Tibial nerve (tissue), 4 donors: ENCODE measurements at regions not wholly inside any gene's neighbourhood (a gene's known extent, or its start where the extent isn't known, plus 50 kb on each side); places are given as distances from the start of the nearest gene placed in this dataset.

Source experiments
- DNase-seq, 2 donors: peaks; one replicate each; pipeline ENCODE4 v3.0.0-alpha.2; 2019; ENCODE audit warnings: low spot score in 2 of 2
- H3K27ac ChIP-seq, 4 donors: fragments of 200-600 bp; sonication (generic) in 3 of 4; one replicate each; pipeline ENCODE4 v1.5.1; 2017 to 2019; ENCODE audit warnings: mild to moderate bottlenecking in 1 of 4
- H3K27me3 ChIP-seq, 2 donors: fragments of 200-600 bp; sonication (generic) in 1 of 2; one replicate each; pipeline versions ENCODE4 v1.5.1 to v1.6.0; 2017 to 2019
- H3K36me3 ChIP-seq, 3 donors: fragments of 200-600 bp; sonication (generic); one replicate each; pipeline ENCODE4 v1.5.1; 2018 to 2019
- H3K4me1 ChIP-seq, 4 donors: fragments of 200-600 bp; sonication (generic) in 3 of 4; one replicate each; pipeline ENCODE4 v1.5.1; 2017 to 2019
- H3K4me3 ChIP-seq, 4 donors: fragments of 200-600 bp; sonication (generic) in 3 of 4; one replicate each; pipeline ENCODE4 v1.5.1; 2017 to 2019; ENCODE audit warnings: mild to moderate bottlenecking in 1 of 4, moderate library complexity in 1 of 4
- H3K9me3 ChIP-seq, 4 donors: fragments of 200-600 bp; sonication (generic) in 3 of 4; one replicate each; pipeline ENCODE4 v1.5.1; 2017 to 2019
- CTCF ChIP-seq, 5 experiments: fragments of 200-600 bp in 3 of 5; fragments of 450-650 bp in 2 of 5; sonication (generic) in 3 of 5; IDR thresholded peaks; one replicate each; pipeline ENCODE4 v1.5.1; 2016 to 2019; ENCODE audit warnings: antibody characterized with exemption in 5 of 5, mild to moderate bottlenecking in 3 of 5, moderate library complexity in 2 of 5
- EP300 ChIP-seq, 2 donors: sonication (generic); formaldehyde crosslinking; IDR thresholded peaks; one replicate each; pipeline ENCODE4 v1.6.1; 2017; ENCODE audit warnings: antibody characterized with exemption in 2 of 2, mild to moderate bottlenecking in 1 of 2
- POLR2A ChIP-seq, 2 donors: fragments of 450-650 bp; IDR thresholded peaks; one replicate each; pipeline ENCODE4 v1.6.1; 2017; ENCODE audit warnings: antibody characterized with exemption in 2 of 2, mild to moderate bottlenecking in 2 of 2, moderate library complexity in 2 of 2
- WGBS, 2 donors: methylation state at CpG; one replicate each; pipeline ENCODE4 v1.1.5; 2018; 5-methylcytosine and 5-hydroxymethylcytosine counted together

GRCh38 chr17:22467720-22468119, 775.4 kb downstream of the KCNJ18 start:
- Histone ChIP-seq H3K27me3 (no peaks in the 10 kb centered on the region), H3K36me3 (no peaks in the 10 kb centered on the region), H3K27ac (no peak overlapping the region), H3K4me3 (no peak overlapping the region), H3K4me1 (no peaks in the 10 kb centered on the region), H3K9me3 (no peaks in the 10 kb centered on the region)
- no peak for DNase-seq
- TF ChIP-seq EP300 (IDR thresholded peaks at IDR 0.05) (no peak), POLR2A (IDR thresholded peaks at IDR 0.05) (no peak), CTCF (IDR thresholded peaks at IDR 0.05) (no peak)
- 63 to 79% methylated on average over 5 of the region's 5 CpGs for whole genome bisulfite sequencing, 2 donors

GRCh38 chr17:22469101-22469880, 777.0 kb downstream of the KCNJ18 start:
- no peaks in the 10 kb centered on the region for H3K9me3 ChIP-seq
- H3K27ac ChIP-seq, result no peak overlapping the region
- H3K4me3 ChIP-seq, result no peak overlapping the region
- TF ChIP-seq CTCF (IDR thresholded peaks at IDR 0.05) (no peak), POLR2A (IDR thresholded peaks at IDR 0.05) (no peak), EP300 (IDR thresholded peaks at IDR 0.05) (no peak)
- DNase-seq, result no peak
- H3K36me3 ChIP-seq, result no peaks in the 10 kb centered on the region
- no peaks in the 10 kb centered on the region for H3K4me1 ChIP-seq
- H3K27me3 ChIP-seq, result no peaks in the 10 kb centered on the region
- 81 to 89% methylated on average over 9 of the region's 9 CpGs for WGBS, 2 donors

GRCh38 chr17:22469941-22470340, 777.6 kb downstream of the KCNJ18 start:
- no peak for DNase-seq
- H3K27me3 ChIP-seq, result no peaks in the 10 kb centered on the region
- no peaks in the 10 kb centered on the region for H3K36me3 ChIP-seq
- WGBS, 2 donors, result 56 to 66% methylated on average over 4 of the region's 4 CpGs
- H3K4me1 ChIP-seq, result no peaks in the 10 kb centered on the region
- no peak overlapping the region for H3K4me3 ChIP-seq
- no peak overlapping the region for H3K27ac ChIP-seq
- no peak for TF ChIP-seq CTCF (IDR thresholded peaks at IDR 0.05)
- TF ChIP-seq POLR2A (IDR thresholded peaks at IDR 0.05), result no peak
- no peak for TF ChIP-seq EP300 (IDR thresholded peaks at IDR 0.05)
- H3K9me3 ChIP-seq, result no peaks in the 10 kb centered on the region

- Histone ChIP-seq H3K27me3 (no peaks in the 10 kb centered on the region), H3K4me3 (no peak overlapping the region), H3K9me3 (no peaks in the 10 kb centered on the region), H3K36me3 (no peaks in the 10 kb centered on the region), H3K4me1 (no peaks in the 10 kb centered on the region), H3K27ac (no peak overlapping the region)
- no peak for DNase-seq
- no peak for TF ChIP-seq CTCF (IDR thresholded peaks at IDR 0.05)
- TF ChIP-seq POLR2A (IDR thresholded peaks at IDR 0.05), result no peak
- TF ChIP-seq EP300 (IDR thresholded peaks at IDR 0.05), result no peak
- 63 to 65% methylated on average over 5 to 7 of the region's 7 CpGs for WGBS, 2 donors
These were observed 778.3 kb downstream of the KCNJ18 start for GRCh38 chr17:22470411-22471175.

GRCh38 chr17:22484826-22485225, 792.5 kb downstream of the KCNJ18 start:
- H3K36me3 ChIP-seq, result no peaks in the 10 kb centered on the region
- H3K4me1 ChIP-seq, result no peaks in the 10 kb centered on the region
- no peak overlapping the region for H3K27ac ChIP-seq
- peaks cover 0 to 28% (median 0%) of the 10 kb centered on the region in 4 donors for H3K9me3 ChIP-seq
- DNase-seq, result no peak
- H3K27me3 ChIP-seq, result no peaks in the 10 kb centered on the region
- TF ChIP-seq CTCF (IDR thresholded peaks at IDR 0.05) (no peak), EP300 (IDR thresholded peaks at IDR 0.05) (no peak), POLR2A (IDR thresholded peaks at IDR 0.05) (no peak)
- WGBS, 2 donors, result 42 to 78% methylated on average over 3 of the region's 3 CpGs
- H3K4me3 ChIP-seq, result no peak overlapping the region
